MM.1S (cell line): ENCODE measurements at regions not wholly inside any gene's neighbourhood (a gene's known extent, or its start where the extent isn't known, plus 50 kb on each side); places are given as distances from the start of the nearest gene placed in this dataset.
"Not testable (repeated sequence)": the region's sequence is repeated elsewhere in the genome, so short reads cannot be mapped to it uniquely, and the experiment has no call there.

ENCODE experiments used
- EZH2 ChIP-seq: fragments of 300-600 bp; sonication (generic); optimal IDR thresholded peaks from 2 replicates; pipeline ENCODE3; 2017; ENCODE audit warnings: low read depth, mild to moderate bottlenecking, antibody characterized with exemption, low read length, mixed read lengths
- EZH2phosphoT487 ChIP-seq: fragments of 300-600 bp; sonication (generic); IDR thresholded peaks from 2 replicates; pipeline ENCODE4 v1.6.1; 2018; ENCODE audit warnings: antibody characterized with exemption, low read length
- TF ChIP-seq, protein P1 (sequence below): fragments of 300-600 bp; sonication (generic); IDR thresholded peaks from 2 replicates; pipeline ENCODE4 v1.5.1; 2016; ENCODE audit warnings: antibody characterized with exemption, low read length, mixed read lengths

DNA sequence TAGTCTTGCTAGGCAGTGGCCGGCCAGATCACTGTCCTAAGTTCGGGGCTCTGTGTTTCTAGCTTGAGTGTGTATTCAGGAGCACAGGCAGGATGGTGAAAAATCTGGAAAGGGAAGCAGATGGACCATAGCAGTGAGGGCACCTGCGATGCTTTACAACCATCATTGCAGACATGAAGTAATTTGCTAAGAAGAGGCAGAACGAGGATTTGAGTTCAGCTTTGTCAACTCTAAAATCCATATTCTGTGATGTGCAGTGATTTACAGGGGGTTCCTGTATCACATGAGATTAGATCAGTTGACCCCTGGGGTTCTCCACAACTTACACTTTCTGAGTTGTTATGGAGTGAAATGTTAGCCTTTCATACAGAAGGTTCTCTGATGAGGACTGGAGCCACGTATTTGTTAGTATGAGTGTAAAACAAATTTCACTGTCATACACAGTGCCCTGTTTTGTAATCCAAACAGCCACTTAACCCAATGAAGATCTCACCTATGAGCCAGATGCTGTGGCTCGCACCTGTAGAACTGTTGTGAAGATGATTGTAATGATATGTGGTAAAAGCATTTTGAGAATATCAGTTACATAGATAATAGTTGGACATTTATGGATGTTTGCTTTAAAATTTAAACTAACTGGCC is 173.0 kb upstream of the VKORC1L1 start:
- TF ChIP-seq, protein P1, sequence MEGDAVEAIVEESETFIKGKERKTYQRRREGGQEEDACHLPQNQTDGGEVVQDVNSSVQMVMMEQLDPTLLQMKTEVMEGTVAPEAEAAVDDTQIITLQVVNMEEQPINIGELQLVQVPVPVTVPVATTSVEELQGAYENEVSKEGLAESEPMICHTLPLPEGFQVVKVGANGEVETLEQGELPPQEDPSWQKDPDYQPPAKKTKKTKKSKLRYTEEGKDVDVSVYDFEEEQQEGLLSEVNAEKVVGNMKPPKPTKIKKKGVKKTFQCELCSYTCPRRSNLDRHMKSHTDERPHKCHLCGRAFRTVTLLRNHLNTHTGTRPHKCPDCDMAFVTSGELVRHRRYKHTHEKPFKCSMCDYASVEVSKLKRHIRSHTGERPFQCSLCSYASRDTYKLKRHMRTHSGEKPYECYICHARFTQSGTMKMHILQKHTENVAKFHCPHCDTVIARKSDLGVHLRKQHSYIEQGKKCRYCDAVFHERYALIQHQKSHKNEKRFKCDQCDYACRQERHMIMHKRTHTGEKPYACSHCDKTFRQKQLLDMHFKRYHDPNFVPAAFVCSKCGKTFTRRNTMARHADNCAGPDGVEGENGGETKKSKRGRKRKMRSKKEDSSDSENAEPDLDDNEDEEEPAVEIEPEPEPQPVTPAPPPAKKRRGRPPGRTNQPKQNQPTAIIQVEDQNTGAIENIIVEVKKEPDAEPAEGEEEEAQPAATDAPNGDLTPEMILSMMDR, result not testable (repeated sequence)
- TF ChIP-seq EZH2, EZH2phosphoT487: not testable (repeated sequence)
